Upper lobe of right lung (tissue), 1 donor: ENCODE measurements at regions not wholly inside any gene's neighbourhood (a gene's known extent, or its start where the extent isn't known, plus 50 kb on each side); places are given as distances from the start of the nearest gene placed in this dataset.

Source experiments
- ATAC-seq: fragments of 200-7000 bp; cut with Tn5 transposase; one replicate; pipeline ENCODE4 v1.9.1; 2020; ENCODE audit warnings: mild to moderate bottlenecking, moderate library complexity
- DNase-seq: peaks from one replicate; pipeline ENCODE4 v3.0.0-alpha.2; 2020
- H3K27ac ChIP-seq: fragments of 200-600 bp; one replicate; pipeline ENCODE4 v1.8.0; 2022
- H3K27me3 ChIP-seq: fragments of 200-600 bp; one replicate; pipeline ENCODE4 v1.8.0; 2022; ENCODE audit warnings: mild to moderate bottlenecking
- H3K36me3 ChIP-seq: fragments of 200-600 bp; one replicate; pipeline ENCODE4 v1.8.0; 2022
- H3K4me1 ChIP-seq: fragments of 200-600 bp; one replicate; pipeline ENCODE4 v1.8.0; 2022
- H3K4me3 ChIP-seq: fragments of 200-600 bp; one replicate; pipeline ENCODE4 v1.8.0; 2022; ENCODE audit warnings: mild to moderate bottlenecking
- H3K9me3 ChIP-seq: fragments of 200-600 bp; one replicate; pipeline ENCODE4 v1.8.0; 2022
- CTCF ChIP-seq: fragments of 200-600 bp; IDR thresholded peaks from one replicate; pipeline ENCODE4 v1.8.0; 2022; ENCODE audit warnings: antibody characterized with exemption
- intact Hi-C: fragments of 100-400 bp; cut with DNase I; formaldehyde crosslinking; loops from one replicate; pipeline ENCODE4 v1.11.0; 2022
- donor health status: DM: no; HTN: yes; CAD: no; lungs with severe emphysema.

GRCh38 chr5:126251024-126251423 lies 172.2 kb upstream of the GRAMD2B start:
- ATAC-seq, result no peak
- H3K4me1 ChIP-seq, result no peaks in the 10 kb centered on the region
- no peak for DNase-seq
- no peak for TF ChIP-seq CTCF
- no peaks in the 10 kb centered on the region for H3K9me3 ChIP-seq
- no peaks in the 10 kb centered on the region for H3K36me3 ChIP-seq
- intact Hi-C loops, result no loop called here
- H3K4me3 ChIP-seq, result no peak overlapping the region
- H3K27me3 ChIP-seq, result no peaks in the 10 kb centered on the region
- no peak overlapping the region for H3K27ac ChIP-seq

- DNase-seq (no peak), ATAC-seq (no peak)
- H3K4me3 ChIP-seq, result no peak overlapping the region
- TF ChIP-seq CTCF, result no peak
- no peaks in the 10 kb centered on the region for H3K36me3 ChIP-seq
- H3K27ac ChIP-seq, result no peak overlapping the region
- no peaks in the 10 kb centered on the region for H3K27me3 ChIP-seq
- no peaks in the 10 kb centered on the region for H3K9me3 ChIP-seq
- H3K4me1 ChIP-seq, result no peaks in the 10 kb centered on the region
- intact Hi-C loops, result no loop called here
Observed at GRCh38 chr5:126253406-126253805, 169.8 kb upstream of the GRAMD2B start.

- Histone ChIP-seq H3K27me3 (no peaks in the 10 kb centered on the region), H3K36me3 (no peaks in the 10 kb centered on the region), H3K4me1 (no peaks in the 10 kb centered on the region), H3K27ac (no peak overlapping the region), H3K9me3 (no peaks in the 10 kb centered on the region), H3K4me3 (no peak overlapping the region)
- no peak for TF ChIP-seq CTCF
- intact Hi-C loops, result no loop called here
- ATAC-seq (no peak), DNase-seq (no peak)
Observed at GRCh38 chr5:126263591-126264184, 159.5 kb upstream of the GRAMD2B start.

GRCh38 chr5:126265917-126266316 lies 157.3 kb upstream of the GRAMD2B start:
- no peaks in the 10 kb centered on the region for H3K27me3 ChIP-seq
- no peaks in the 10 kb centered on the region for H3K9me3 ChIP-seq
- TF ChIP-seq CTCF, result no peak
- DNase-seq, result no peak
- intact Hi-C loops, result no loop called here
- no peak overlapping the region for H3K4me3 ChIP-seq
- ATAC-seq, result peak; percentile 26
- H3K36me3 ChIP-seq, result no peaks in the 10 kb centered on the region
- H3K27ac ChIP-seq, result no peak overlapping the region
- no peaks in the 10 kb centered on the region for H3K4me1 ChIP-seq

- ATAC-seq (no peak), DNase-seq (no peak)
- H3K36me3 ChIP-seq, result no peaks in the 10 kb centered on the region
- intact Hi-C loops, result no loop called here
- H3K27me3 ChIP-seq, result no peaks in the 10 kb centered on the region
- no peak for TF ChIP-seq CTCF
- H3K4me3 ChIP-seq, result no peak overlapping the region
- no peaks in the 10 kb centered on the region for H3K9me3 ChIP-seq
- H3K4me1 ChIP-seq, result no peaks in the 10 kb centered on the region
- no peak overlapping the region for H3K27ac ChIP-seq
Observed at GRCh38 chr5:126267438-126267837, 155.8 kb upstream of the GRAMD2B start.

GRCh38 chr5:126268697-126269315 lies 154.4 kb upstream of the GRAMD2B start:
- Histone ChIP-seq H3K9me3 (no peaks in the 10 kb centered on the region), H3K27me3 (no peaks in the 10 kb centered on the region), H3K27ac (no peak overlapping the region), H3K36me3 (no peaks in the 10 kb centered on the region), H3K4me3 (no peak overlapping the region), H3K4me1 (no peaks in the 10 kb centered on the region)
- DNase-seq, result no peak
- no peak for ATAC-seq
- intact Hi-C loops, result no loop called here
- no peak for TF ChIP-seq CTCF
